HCT116 (cell line): ENCODE measurements at regions not wholly inside any gene's neighbourhood (a gene's known extent, or its start where the extent isn't known, plus 50 kb on each side); places are given as distances from the start of the nearest gene placed in this dataset.

Experiments used
- ATAC-seq: fragments of 200-7000 bp; cut with Tn5 transposase; 2 replicates; pipeline ENCODE4 v1.9.1; 2020; ENCODE audit warnings: mild to moderate bottlenecking, moderate library complexity
- BruUV-seq: library from RNA; stranded (reverse); fragments of 400-500 nt; replicated peaks from 2 replicates; lab custom pipeline; 2021; lab: Mats Ljungman, UMichigan
- CTCF ChIA-PET: fragments of 300-600 bp; sonication (Branson Sonifier 250); formaldehyde crosslinking; loops from one replicate; lab custom pipeline; 2021; ENCODE audit warnings: antibody characterized with exemption; lab: Charles Lee
- POLR2A ChIA-PET: fragments of 300-600, 350-600 bp; sonication (Branson Sonifier 250); formaldehyde crosslinking; loops from one replicate; lab custom pipeline; 2021; ENCODE audit warnings: antibody characterized with exemption; lab: Charles Lee
- RAD21 ChIA-PET, 2 experiments: fragments of 300-600 bp; sonication (Branson Sonifier 250); formaldehyde crosslinking; loops; one replicate each; lab custom pipeline; 2023; ENCODE audit warnings: low total read pairs in 2 of 2; ENCODE audit not compliant: uncharacterized antibody in 2 of 2, unreplicated experiment in 2 of 2, low non-redundant PET in 1 of 2; lab: Charles Lee
- DNase-seq: peaks from one replicate; pipeline ENCODE4 v3.0.0-alpha.2; 2010; ENCODE audit warnings: low read depth, low spot score
- H2AFZ ChIP-seq: fragments of 200-600 bp; shearing (Covaris generic), sonication (generic); 2 replicates; pipeline ENCODE4 v1.6.1; 2017; ENCODE audit warnings: low read depth, mixed run types, mixed read lengths, antibody characterized with exemption, low read length; ENCODE audit not compliant: poor library complexity, severe bottlenecking
- H3K27ac ChIP-seq: 2 replicates; pipeline ENCODE4 v1.5.1; 2012; ENCODE audit warnings: low read depth, low read length
- H3K27me3 ChIP-seq: fragments of 200-600 bp; sonication (generic); 2 replicates; pipeline ENCODE4 v1.6.1; 2016; ENCODE audit warnings: mixed run types, low read length, mixed read lengths; ENCODE audit not compliant: insufficient read depth
- H3K36me3 ChIP-seq, 2 experiments: fragments of 200-500 bp in 1 of 2; fragments of 200-600 bp in 1 of 2; sonication (Bioruptor generic) in 1 of 2; sonication (generic) in 1 of 2; 2 replicates each; pipeline versions ENCODE4 v1.5.1 to v1.6.1; 2014 to 2016; ENCODE audit warnings: low read length in 2 of 2, inconsistent platforms in 1 of 2, mixed read lengths in 1 of 2, mixed run types in 1 of 2; ENCODE audit not compliant: insufficient read depth in 2 of 2, control insufficient read depth in 1 of 2
- H3K4me1 ChIP-seq, 2 experiments: fragments of 200-600 bp in 1 of 2; sonication (generic) in 1 of 2; 2 replicates each; pipeline versions ENCODE4 v1.5.1 to v1.6.1; 2012 to 2017; ENCODE audit warnings: low read length in 2 of 2, inconsistent platforms in 1 of 2, mild to moderate bottlenecking in 1 of 2, mixed read lengths in 1 of 2, mixed run types in 1 of 2, moderate library complexity in 1 of 2; ENCODE audit not compliant: insufficient read depth in 2 of 2, control insufficient read depth in 1 of 2
- H3K4me2 ChIP-seq: fragments of 200-600 bp; sonication (generic); 2 replicates; pipeline ENCODE4 v1.6.1; 2017; ENCODE audit warnings: mixed run types, low read length, mixed read lengths
- H3K4me3 ChIP-seq, 2 experiments: fragments of 200-600 bp in 1 of 2; sonication (generic) in 1 of 2; replicated peaks in 1 of 2; 2 replicates each; pipeline ENCODE4 v1.5.1; 2011 to 2016; ENCODE audit warnings: low read length in 2 of 2, control low read depth in 1 of 2, low read depth in 1 of 2, mild to moderate bottlenecking in 1 of 2, mixed read lengths in 1 of 2, mixed run types in 1 of 2
- H3K79me2 ChIP-seq: fragments of 200-600 bp; sonication (generic); 2 replicates; pipeline ENCODE4 v1.6.1; 2017; ENCODE audit warnings: mild to moderate bottlenecking, mixed run types, low read length, moderate library complexity, mixed read lengths; ENCODE audit not compliant: insufficient read depth
- H3K9ac ChIP-seq: fragments of 200-600 bp; sonication (generic); 2 replicates; pipeline ENCODE4 v1.6.1; 2016; ENCODE audit warnings: low read length, mixed read lengths
- H3K9me2 ChIP-seq: fragments of 200-600 bp; sonication (generic), shearing (Covaris generic); 2 replicates; pipeline ENCODE4 v1.6.1; 2017; ENCODE audit warnings: mixed run types, mild to moderate bottlenecking, moderate library complexity; ENCODE audit not compliant: insufficient read depth
- H3K9me3 ChIP-seq, 2 experiments: fragments of 200-500 bp in 1 of 2; fragments of 200-600 bp in 1 of 2; sonication (Bioruptor generic) in 1 of 2; sonication (generic) in 1 of 2; 2 replicates each; pipeline ENCODE4 v1.6.1; 2014 to 2017; ENCODE audit warnings: low read length in 2 of 2, mixed read lengths in 2 of 2, inconsistent platforms in 1 of 2, low read depth in 1 of 2, mild to moderate bottlenecking in 1 of 2, mixed run types in 1 of 2, moderate library complexity in 1 of 2; ENCODE audit not compliant: control insufficient read depth in 1 of 2, insufficient read depth in 1 of 2
- H4K20me1 ChIP-seq: fragments of 200-600 bp; sonication (generic), shearing (Covaris generic); 2 replicates; pipeline ENCODE4 v1.6.1; 2017; ENCODE audit warnings: mixed run types, mild to moderate bottlenecking, moderate library complexity; ENCODE audit not compliant: insufficient read depth
- CBX3 ChIP-seq: IDR thresholded peaks from 2 replicates; pipeline ENCODE4 v1.6.1; 2012; ENCODE audit warnings: low read depth
- CEBPB ChIP-seq: IDR thresholded peaks from 2 replicates; pipeline ENCODE4 v1.6.1; 2012; ENCODE audit warnings: low read depth
- EGR1 ChIP-seq: IDR thresholded peaks from 2 replicates; pipeline ENCODE4 v1.6.1; 2012; ENCODE audit warnings: low read depth
- ELF1 ChIP-seq: IDR thresholded peaks from 2 replicates; pipeline ENCODE4 v1.6.1; 2012; ENCODE audit warnings: low read depth, borderline replicate concordance
- EZH2phosphoT487 ChIP-seq: fragments of 200-600 bp; IDR thresholded peaks from 2 replicates; pipeline ENCODE4 v1.6.1; 2018; ENCODE audit warnings: antibody characterized with exemption, borderline replicate concordance
- FOSL1 ChIP-seq: IDR thresholded peaks from 2 replicates; pipeline ENCODE4 v1.6.1; 2012; ENCODE audit warnings: low read depth
- JUND ChIP-seq: IDR thresholded peaks from 2 replicates; pipeline ENCODE4 v1.6.1; 2012
- RAD21 ChIP-seq: IDR thresholded peaks from 2 replicates; pipeline ENCODE4 v1.6.1; 2012; ENCODE audit warnings: low read depth, mild to moderate bottlenecking
- SIN3A ChIP-seq: IDR thresholded peaks from 2 replicates; pipeline ENCODE4 v1.6.1; 2012; ENCODE audit warnings: low read depth
- SP1 ChIP-seq: IDR thresholded peaks from 2 replicates; pipeline ENCODE4 v1.6.1; 2012; ENCODE audit warnings: low read depth
- TCF7L2 ChIP-seq: IDR thresholded peaks from 2 replicates; pipeline ENCODE4 v1.7.0; 2011; ENCODE audit warnings: borderline replicate concordance, inconsistent platforms; ENCODE audit not compliant: insufficient read depth, insufficient read length; ENCODE audit errors: extremely low read depth
- ZNF274 ChIP-seq: fragments of 200-500 bp; sonication (Bioruptor generic); IDR thresholded peaks from 2 replicates; pipeline ENCODE4 v1.6.1; 2014; ENCODE audit warnings: mild to moderate bottlenecking, low read depth, low read length, inconsistent platforms
- intact Hi-C: fragments of 100-400 bp; cut with micrococcal nuclease; formaldehyde crosslinking; loops from 2 replicates; pipeline ENCODE4 v1.10.0; 2022
- TF ChIP-seq, protein P1 (sequence below): IDR thresholded peaks from 2 replicates; pipeline ENCODE4 v1.6.1; 2012
- TF ChIP-seq, protein P2 (sequence below): IDR thresholded peaks from 2 replicates; pipeline ENCODE4 v1.6.1; 2011; ENCODE audit warnings: mild to moderate bottlenecking, low read length, moderate library complexity; ENCODE audit not compliant: insufficient replicate concordance; ENCODE audit errors: extremely low read depth
- TF ChIP-seq, protein P3 (sequence below): IDR thresholded peaks from 2 replicates; pipeline ENCODE4 v1.6.1; 2012; ENCODE audit warnings: low read depth
- TF ChIP-seq, protein P4 (sequence below): IDR thresholded peaks from 2 replicates; pipeline ENCODE4 v1.6.1; 2012

DNA sequence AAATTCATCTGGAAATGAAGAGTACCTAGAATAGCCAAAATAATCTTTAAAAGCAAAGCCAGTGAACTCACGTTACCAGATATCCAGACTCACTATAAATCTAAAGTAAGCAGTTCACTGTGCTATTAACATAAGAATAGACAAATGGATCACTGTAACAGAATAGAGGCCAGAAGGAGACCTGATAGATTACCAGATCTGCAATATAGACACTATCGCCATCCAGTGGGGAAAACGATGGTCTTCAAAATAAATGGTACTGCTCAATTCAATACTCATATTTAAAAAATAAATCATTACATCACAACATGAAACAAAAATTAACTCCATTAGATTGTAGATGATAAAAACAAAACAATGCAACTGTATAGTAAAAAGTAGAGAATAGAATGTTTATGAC is 158.6 kb upstream of the CDH8 start:
- Histone ChIP-seq H3K4me1 (no peaks in the 10 kb centered on the region), H3K4me3 (no peak overlapping the region), H3K4me2 (no peak overlapping the region), H3K9me3 (peaks cover 11 to 17% of the 10 kb centered on the region in 2 experiments; a peak in 2 of 4 replicates), H2AFZ (no peak overlapping the region), H3K27me3 (no peaks in the 10 kb centered on the region), H4K20me1 (no peaks in the 10 kb centered on the region), H3K79me2 (no peaks in the 10 kb centered on the region), H3K9me2 (no peaks in the 10 kb centered on the region), H3K27ac (no peak overlapping the region), H3K9ac (no peak overlapping the region), H3K36me3 (no peaks in the 10 kb centered on the region)
- no peak for ATAC-seq
- BruUV-seq = no TSS peak
- TF ChIP-seq CBX3 = no peak
- TF ChIP-seq SIN3A = no peak
- no peak for TF ChIP-seq ELF1
- TF ChIP-seq FOSL1 = no peak
- TF ChIP-seq RAD21 = no peak
- TF ChIP-seq EGR1 = no peak
- TF ChIP-seq TCF7L2 = no peak
- TF ChIP-seq, protein P1, sequence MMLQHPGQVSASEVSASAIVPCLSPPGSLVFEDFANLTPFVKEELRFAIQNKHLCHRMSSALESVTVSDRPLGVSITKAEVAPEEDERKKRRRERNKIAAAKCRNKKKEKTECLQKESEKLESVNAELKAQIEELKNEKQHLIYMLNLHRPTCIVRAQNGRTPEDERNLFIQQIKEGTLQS = no peak
- no peak for TF ChIP-seq ZNF274
- TF ChIP-seq, protein P2, sequence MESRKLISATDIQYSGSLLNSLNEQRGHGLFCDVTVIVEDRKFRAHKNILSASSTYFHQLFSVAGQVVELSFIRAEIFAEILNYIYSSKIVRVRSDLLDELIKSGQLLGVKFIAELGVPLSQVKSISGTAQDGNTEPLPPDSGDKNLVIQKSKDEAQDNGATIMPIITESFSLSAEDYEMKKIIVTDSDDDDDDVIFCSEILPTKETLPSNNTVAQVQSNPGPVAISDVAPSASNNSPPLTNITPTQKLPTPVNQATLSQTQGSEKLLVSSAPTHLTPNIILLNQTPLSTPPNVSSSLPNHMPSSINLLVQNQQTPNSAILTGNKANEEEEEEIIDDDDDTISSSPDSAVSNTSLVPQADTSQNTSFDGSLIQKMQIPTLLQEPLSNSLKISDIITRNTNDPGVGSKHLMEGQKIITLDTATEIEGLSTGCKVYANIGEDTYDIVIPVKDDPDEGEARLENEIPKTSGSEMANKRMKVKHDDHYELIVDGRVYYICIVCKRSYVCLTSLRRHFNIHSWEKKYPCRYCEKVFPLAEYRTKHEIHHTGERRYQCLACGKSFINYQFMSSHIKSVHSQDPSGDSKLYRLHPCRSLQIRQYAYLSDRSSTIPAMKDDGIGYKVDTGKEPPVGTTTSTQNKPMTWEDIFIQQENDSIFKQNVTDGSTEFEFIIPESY = no peak
- TF ChIP-seq JUND = no peak
- TF ChIP-seq CEBPB = no peak
- TF ChIP-seq, protein P3, sequence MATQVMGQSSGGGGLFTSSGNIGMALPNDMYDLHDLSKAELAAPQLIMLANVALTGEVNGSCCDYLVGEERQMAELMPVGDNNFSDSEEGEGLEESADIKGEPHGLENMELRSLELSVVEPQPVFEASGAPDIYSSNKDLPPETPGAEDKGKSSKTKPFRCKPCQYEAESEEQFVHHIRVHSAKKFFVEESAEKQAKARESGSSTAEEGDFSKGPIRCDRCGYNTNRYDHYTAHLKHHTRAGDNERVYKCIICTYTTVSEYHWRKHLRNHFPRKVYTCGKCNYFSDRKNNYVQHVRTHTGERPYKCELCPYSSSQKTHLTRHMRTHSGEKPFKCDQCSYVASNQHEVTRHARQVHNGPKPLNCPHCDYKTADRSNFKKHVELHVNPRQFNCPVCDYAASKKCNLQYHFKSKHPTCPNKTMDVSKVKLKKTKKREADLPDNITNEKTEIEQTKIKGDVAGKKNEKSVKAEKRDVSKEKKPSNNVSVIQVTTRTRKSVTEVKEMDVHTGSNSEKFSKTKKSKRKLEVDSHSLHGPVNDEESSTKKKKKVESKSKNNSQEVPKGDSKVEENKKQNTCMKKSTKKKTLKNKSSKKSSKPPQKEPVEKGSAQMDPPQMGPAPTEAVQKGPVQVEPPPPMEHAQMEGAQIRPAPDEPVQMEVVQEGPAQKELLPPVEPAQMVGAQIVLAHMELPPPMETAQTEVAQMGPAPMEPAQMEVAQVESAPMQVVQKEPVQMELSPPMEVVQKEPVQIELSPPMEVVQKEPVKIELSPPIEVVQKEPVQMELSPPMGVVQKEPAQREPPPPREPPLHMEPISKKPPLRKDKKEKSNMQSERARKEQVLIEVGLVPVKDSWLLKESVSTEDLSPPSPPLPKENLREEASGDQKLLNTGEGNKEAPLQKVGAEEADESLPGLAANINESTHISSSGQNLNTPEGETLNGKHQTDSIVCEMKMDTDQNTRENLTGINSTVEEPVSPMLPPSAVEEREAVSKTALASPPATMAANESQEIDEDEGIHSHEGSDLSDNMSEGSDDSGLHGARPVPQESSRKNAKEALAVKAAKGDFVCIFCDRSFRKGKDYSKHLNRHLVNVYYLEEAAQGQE = no peak
- TF ChIP-seq SP1 = no peak
- TF ChIP-seq, protein P4, sequence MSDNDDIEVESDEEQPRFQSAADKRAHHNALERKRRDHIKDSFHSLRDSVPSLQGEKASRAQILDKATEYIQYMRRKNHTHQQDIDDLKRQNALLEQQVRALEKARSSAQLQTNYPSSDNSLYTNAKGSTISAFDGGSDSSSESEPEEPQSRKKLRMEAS = no peak
- TF ChIP-seq EZH2phosphoT487 = no peak
- intact Hi-C loops = no loop called here
- ChIA-PET CTCF (no interaction called here), POLR2A (no interaction called here), RAD21 (no interaction called here)
- no peak for DNase-seq
